SKM-1 (cell line): ENCODE measurements at regions not wholly inside any gene's neighbourhood (a gene's known extent, or its start where the extent isn't known, plus 50 kb on each side); places are given as distances from the start of the nearest gene placed in this dataset.

Experiments
- DNase-seq: peaks from one replicate; lab custom pipeline; 2025; ENCODE audit not compliant: unreplicated experiment; lab: John Stamatoyannopoulos, UW

DNA sequence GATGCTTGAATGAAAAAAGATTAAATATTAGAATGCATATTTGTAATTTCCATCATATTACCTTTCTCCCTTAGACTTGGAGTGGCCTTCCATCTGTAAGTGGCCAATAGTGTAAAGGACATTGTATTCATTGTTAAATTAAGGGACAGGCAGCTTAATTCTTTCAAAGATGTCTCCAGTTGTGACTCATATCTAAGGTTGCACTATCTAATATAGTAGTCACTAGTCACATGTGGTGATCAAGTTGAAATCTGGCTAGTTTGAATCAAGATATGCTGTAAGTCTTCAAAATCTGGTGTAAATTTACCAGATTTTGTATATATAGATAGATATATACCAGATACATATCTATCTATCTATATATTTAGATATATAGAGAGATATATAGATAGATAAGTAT is 52.4 kb upstream of the AGPS start:
- no peak for DNase-seq

DNA sequence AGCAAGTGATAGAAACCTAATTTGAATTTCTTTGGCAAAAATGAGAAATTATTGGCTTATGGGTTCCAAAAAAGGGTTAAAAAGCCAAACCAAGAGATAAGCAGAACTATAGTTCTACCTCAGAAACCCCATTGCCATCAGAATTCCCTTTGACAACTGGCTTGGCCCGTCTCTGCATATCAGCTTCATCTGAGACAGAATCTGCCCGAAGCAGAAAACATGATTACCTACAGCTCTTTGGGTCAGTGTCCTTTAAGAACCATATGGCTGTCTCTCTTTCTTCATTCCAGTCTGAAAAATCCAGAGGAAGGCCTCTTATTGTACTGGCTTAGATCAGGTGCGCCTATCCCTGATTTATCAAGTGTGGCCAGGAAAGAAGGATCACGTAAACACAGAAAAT is 49.8 kb upstream of the AGPS start:
- DNase-seq, result no peak
